VCaP (cell line): ENCODE measurements at regions not wholly inside any gene's neighbourhood (a gene's known extent, or its start where the extent isn't known, plus 50 kb on each side); places are given as distances from the start of the nearest gene placed in this dataset.

ENCODE experiments used
- H3K27ac ChIP-seq: fragments of 450-650 bp; 2 replicates; pipeline ENCODE4 v1.5.1; 2017
- TF ChIP-seq, protein P1 (sequence below): fragments of 450-650 bp; conservative IDR thresholded peaks from 2 replicates; pipeline ENCODE4 v1.5.1; 2017; ENCODE audit warnings: mild to moderate bottlenecking, moderate library complexity

DNA sequence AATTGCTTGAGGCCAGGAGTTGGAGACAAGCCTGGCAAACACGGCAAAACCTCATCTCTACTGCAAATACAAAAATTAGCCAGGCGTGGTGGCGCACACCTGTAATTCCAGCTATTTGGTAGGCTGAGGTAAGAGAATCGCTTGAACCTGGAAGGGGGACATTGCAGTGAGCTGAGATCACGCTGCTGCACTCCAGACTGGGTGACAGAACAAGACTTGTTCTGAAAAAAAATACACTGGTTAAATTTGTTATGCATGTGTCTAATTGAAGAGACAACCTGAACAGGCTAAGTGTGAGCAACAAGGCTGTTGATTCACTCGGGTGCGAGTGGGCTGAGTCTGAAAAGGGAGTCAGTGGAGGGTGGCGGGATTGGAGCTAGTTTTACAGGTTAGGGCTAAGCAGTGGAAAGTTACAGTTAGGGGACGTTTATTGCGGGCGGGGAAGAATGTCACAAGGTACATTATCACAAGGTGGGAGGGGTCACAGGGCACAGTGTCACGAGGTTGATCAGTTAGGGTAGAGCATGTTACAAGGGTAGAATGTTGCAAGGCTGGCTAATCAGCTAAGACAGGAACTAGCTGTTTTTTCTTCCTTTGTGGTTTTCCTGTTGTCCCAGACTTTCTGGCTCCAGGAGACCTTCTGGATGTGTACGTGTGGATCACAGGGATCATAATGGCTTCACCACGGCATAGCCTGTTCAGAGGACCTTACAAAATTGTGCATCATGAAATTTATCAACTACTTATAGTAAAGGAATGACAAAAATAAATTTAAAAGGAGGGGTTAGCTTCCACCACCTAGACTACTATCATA, 115.8 kb downstream of the NAA11 start:
- TF ChIP-seq, protein P1, sequence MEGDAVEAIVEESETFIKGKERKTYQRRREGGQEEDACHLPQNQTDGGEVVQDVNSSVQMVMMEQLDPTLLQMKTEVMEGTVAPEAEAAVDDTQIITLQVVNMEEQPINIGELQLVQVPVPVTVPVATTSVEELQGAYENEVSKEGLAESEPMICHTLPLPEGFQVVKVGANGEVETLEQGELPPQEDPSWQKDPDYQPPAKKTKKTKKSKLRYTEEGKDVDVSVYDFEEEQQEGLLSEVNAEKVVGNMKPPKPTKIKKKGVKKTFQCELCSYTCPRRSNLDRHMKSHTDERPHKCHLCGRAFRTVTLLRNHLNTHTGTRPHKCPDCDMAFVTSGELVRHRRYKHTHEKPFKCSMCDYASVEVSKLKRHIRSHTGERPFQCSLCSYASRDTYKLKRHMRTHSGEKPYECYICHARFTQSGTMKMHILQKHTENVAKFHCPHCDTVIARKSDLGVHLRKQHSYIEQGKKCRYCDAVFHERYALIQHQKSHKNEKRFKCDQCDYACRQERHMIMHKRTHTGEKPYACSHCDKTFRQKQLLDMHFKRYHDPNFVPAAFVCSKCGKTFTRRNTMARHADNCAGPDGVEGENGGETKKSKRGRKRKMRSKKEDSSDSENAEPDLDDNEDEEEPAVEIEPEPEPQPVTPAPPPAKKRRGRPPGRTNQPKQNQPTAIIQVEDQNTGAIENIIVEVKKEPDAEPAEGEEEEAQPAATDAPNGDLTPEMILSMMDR, result no peak
- no peak overlapping the region for H3K27ac ChIP-seq

DNA sequence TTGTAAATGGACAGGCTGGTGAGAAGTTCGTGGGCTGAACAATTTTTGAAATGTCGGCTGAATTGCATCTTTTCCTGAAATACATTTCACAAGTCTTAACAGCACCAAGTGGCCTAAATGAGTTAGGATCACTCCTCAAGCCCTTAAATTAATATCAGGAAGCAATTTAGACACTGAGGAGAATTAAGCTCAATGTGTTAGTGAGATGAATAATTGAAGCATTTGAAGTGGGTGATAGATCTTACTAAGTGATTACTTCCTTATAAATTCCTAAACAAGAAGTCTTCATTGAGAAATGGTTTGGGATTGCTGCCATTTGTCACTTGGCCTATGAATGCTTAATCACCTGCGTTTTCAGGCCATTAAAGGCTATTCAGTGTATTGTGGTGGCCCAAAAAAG, 116.8 kb downstream of the NAA11 start:
- TF ChIP-seq, protein P1, result no peak
- no peak overlapping the region for H3K27ac ChIP-seq

DNA sequence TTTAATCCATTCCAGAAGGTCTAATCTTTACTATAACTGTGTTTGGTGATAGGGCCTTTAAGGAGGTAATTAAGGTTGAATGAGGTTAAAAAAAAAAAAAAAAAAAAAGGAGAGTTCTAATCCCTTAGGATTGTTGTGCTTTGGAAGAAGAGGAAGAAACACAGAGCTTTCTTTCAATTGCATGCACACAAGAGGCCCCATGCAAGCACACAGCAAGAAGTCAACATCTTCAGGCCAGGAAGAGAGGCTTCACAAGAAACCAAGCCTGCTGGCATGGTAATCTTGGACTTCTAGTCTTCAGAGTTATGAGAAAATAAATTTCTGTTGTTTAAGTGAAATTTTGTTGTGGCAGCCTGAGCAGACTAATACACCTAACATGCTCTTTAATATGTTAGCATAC, 118.6 kb downstream of the NAA11 start:
- no peak overlapping the region for H3K27ac ChIP-seq
- TF ChIP-seq, protein P1, result no peak

DNA sequence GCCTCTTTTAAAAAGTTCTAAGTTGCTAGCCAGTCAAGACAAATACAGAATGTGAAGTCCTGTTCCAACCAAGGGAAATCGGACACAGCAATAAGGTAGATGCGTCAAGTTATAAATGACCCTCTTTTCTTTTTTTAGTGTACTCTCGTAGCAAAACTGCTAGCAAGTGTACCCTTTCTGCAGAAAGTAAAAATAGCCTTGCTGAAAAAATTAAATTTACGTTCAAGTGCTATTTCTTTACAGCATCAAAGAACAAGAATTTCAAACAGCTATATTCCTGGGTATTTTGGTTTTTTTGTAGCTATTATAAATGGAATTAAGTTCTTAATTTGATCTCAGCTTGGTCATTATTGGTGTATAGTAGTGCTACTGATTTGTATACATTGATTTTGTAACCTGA, 119.2 kb downstream of the NAA11 start:
- TF ChIP-seq, protein P1, result no peak
- no peak overlapping the region for H3K27ac ChIP-seq

DNA sequence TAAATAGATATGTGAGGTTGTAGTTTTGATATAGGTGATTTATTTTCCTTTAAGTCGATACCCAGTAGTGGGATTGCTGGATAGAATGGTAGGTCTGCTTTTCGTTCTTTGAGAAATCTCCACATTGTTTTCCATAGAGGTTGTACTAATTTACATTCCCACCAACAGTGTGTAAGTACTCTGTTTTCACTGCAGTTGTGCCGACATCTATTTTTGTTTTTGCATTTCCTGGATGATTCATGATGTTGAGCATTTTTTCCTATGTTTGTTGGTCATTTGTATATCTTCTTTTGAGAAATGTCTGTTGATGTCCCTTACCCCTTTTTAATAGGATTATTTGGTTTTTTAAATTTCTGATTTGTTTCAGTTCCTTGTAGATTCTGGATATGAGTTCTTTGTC, 120.7 kb downstream of the NAA11 start:
- H3K27ac ChIP-seq, result no peak overlapping the region
- TF ChIP-seq, protein P1, result no peak

DNA sequence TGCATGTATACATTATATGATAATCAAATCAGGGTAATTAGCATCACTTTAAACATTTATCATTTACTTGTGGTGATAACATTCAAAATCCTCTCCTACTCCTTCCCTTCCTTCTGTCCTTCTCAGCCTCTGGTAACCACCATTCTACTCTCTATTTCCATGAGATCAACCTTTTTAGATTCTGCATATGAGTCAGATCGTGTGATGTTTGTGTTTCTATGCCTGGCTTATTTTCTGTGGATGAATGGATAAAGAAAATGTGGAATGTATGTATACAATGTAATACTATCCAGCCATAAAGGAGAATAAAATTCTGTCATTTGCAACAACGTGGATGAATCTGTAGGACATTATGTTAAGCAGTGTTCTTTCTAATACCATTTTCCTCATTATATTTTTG, 123.9 kb downstream of the NAA11 start:
- no peak overlapping the region for H3K27ac ChIP-seq
- TF ChIP-seq, protein P1, result no peak

DNA sequence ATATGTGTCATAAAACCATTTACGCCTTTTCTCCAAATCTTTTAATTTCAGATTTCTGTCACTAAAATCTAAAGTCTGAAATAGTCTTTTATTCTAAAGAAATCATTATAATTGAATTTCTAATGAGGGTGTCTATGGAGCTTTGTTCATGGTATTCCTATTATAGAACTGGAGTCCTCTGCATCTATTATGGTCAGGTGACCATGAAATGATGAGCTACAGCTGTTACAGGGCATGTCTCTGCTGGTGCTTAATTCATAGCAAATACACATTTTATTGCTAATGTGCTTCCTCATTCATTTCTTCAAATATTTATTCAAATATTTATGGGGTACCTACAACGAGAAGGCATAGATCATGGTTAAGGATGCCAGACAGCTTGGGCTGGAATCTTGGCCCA, 126.1 kb downstream of the NAA11 start:
- no peak overlapping the region for H3K27ac ChIP-seq
- TF ChIP-seq, protein P1, result no peak
